ENCODE measurements at regions not wholly inside any gene's neighbourhood (a gene's known extent, or its start where the extent isn't known, plus 50 kb on each side); places are given as distances from the start of the nearest gene placed in this dataset.

- no peaks in the 10 kb centered on the region for H3K4me1 ChIP-seq (ENCODE audit: control insufficient read depth, extremely low read depth, insufficient read depth, low read length)
- no peak for FAIRE-seq
- TF ChIP-seq MYC (IDR thresholded peaks at IDR 0.05; ENCODE audit: low read depth, low read length) (no peak), POLR2A (IDR thresholded peaks at IDR 0.05; ENCODE audit: low read depth, low read length) (no peak), POLR2AphosphoS5 (IDR thresholded peaks at IDR 0.05; ENCODE audit: insufficient read depth, low read depth, low read length) (no peak), JUN (IDR thresholded peaks at IDR 0.05; ENCODE audit: borderline replicate concordance, insufficient read depth, insufficient read length, low read depth) (no peak), CTCF (IDR thresholded peaks at IDR 0.05; ENCODE audit: extremely low read depth in 1 of 2, insufficient read depth in 1 of 2, low read depth in 1 of 2, low read length in 2 of 2) (no peak), FOS (IDR thresholded peaks at IDR 0.05; ENCODE audit: borderline replicate concordance, insufficient read depth, low read length) (no peak)
- no peaks in the 10 kb centered on the region for H3K27me3 ChIP-seq (ENCODE audit: control insufficient read depth in 2 of 2, insufficient read depth in 2 of 2, low read length in 2 of 2)
- no peak overlapping the region for H3K9ac ChIP-seq (replicated peaks; ENCODE audit: extremely low read depth, insufficient read depth, low read length)
- ChIA-PET CTCF (no interaction called here), POLR2A (no interaction called here)
- intact Hi-C loops (cut with micrococcal nuclease) = no loop called here
- H3K4me3 ChIP-seq (replicated peaks in 1 of 3; ENCODE audit: insufficient read depth in 1 of 3, low read depth in 1 of 3, low read length in 3 of 3) = no peak overlapping the region
- DNase-seq (ENCODE audit: low read depth, low spot score) = no peak
- H3K27ac ChIP-seq (ENCODE audit: insufficient read depth, low read depth, low read length) = no peak overlapping the region
- no peak overlapping the region for H2AFZ ChIP-seq (ENCODE audit: low read depth, low read length)
- no peaks in the 10 kb centered on the region for H4K20me1 ChIP-seq (replicated peaks; ENCODE audit: control insufficient read depth, extremely low read depth, insufficient read depth, low read length)
- H3K4me2 ChIP-seq (ENCODE audit: insufficient read depth, low read length) = no peak overlapping the region
- no peaks in the 10 kb centered on the region for H3K36me3 ChIP-seq (ENCODE audit: control insufficient read depth in 2 of 2, extremely low read depth in 1 of 2, insufficient read depth in 2 of 2, low read length in 2 of 2)
- BruUV-seq (replicated peaks) = no TSS peak
- no peaks in the 10 kb centered on the region for H3K9me1 ChIP-seq (replicated peaks; ENCODE audit: control insufficient read depth, extremely low read depth, insufficient read depth, low read length)
- no peaks in the 10 kb centered on the region for H3K9me3 ChIP-seq (replicated peaks; ENCODE audit: control insufficient read depth, insufficient read depth, low read length)
- dilution Hi-C loops (cut with MboI; ENCODE audit: extremely low pct_ligation_motif_present, low sequenced_read_pairs) = no loop called here
- no peaks in the 10 kb centered on the region for H3K79me2 ChIP-seq (ENCODE audit: control insufficient read depth, insufficient read depth, low read length)
Measured at GRCh38 chrY:12610861-12611260, 90.2 kb upstream of the USP9Y start.

GRCh38 chrY:12615733-12616446 is 85.1 kb upstream of the USP9Y start:
- BruUV-seq (replicated peaks) = no TSS peak

More at GRCh38 chrY:12615733-12616446, 85.1 kb upstream of the USP9Y start:
- Histone ChIP-seq H3K9me3 (replicated peaks; ENCODE audit: control insufficient read depth, insufficient read depth, low read length) (no peaks in the 10 kb centered on the region), H2AFZ (ENCODE audit: low read depth, low read length) (no peak overlapping the region), H3K9me1 (replicated peaks; ENCODE audit: control insufficient read depth, extremely low read depth, insufficient read depth, low read length) (no peaks in the 10 kb centered on the region), H3K27ac (ENCODE audit: insufficient read depth, low read depth, low read length) (no peak overlapping the region), H3K36me3 (ENCODE audit: control insufficient read depth in 2 of 2, extremely low read depth in 1 of 2, insufficient read depth in 2 of 2, low read length in 2 of 2) (no peaks in the 10 kb centered on the region), H3K27me3 (ENCODE audit: control insufficient read depth in 2 of 2, insufficient read depth in 2 of 2, low read length in 2 of 2) (no peaks in the 10 kb centered on the region), H3K9ac (replicated peaks; ENCODE audit: extremely low read depth, insufficient read depth, low read length) (no peak overlapping the region), H4K20me1 (replicated peaks; ENCODE audit: control insufficient read depth, extremely low read depth, insufficient read depth, low read length) (no peaks in the 10 kb centered on the region), H3K4me3 (replicated peaks in 1 of 3; ENCODE audit: insufficient read depth in 1 of 3, low read depth in 1 of 3, low read length in 3 of 3) (no peak overlapping the region), H3K4me2 (ENCODE audit: insufficient read depth, low read length) (no peak overlapping the region), H3K4me1 (ENCODE audit: control insufficient read depth, extremely low read depth, insufficient read depth, low read length) (no peaks in the 10 kb centered on the region), H3K79me2 (ENCODE audit: control insufficient read depth, insufficient read depth, low read length) (no peaks in the 10 kb centered on the region)
- FAIRE-seq (no peak), DNase-seq (ENCODE audit: low read depth, low spot score) (no peak)
- dilution Hi-C loops (cut with MboI; ENCODE audit: extremely low pct_ligation_motif_present, low sequenced_read_pairs) (no loop called here), intact Hi-C loops (cut with micrococcal nuclease) (no loop called here)
- POLR2A ChIA-PET = no interaction called here
- TF ChIP-seq EZH2 (IDR thresholded peaks at IDR 0.05; ENCODE audit: borderline replicate concordance, low read depth, low read length, severe bottlenecking) (no peak), MYC (IDR thresholded peaks at IDR 0.05; ENCODE audit: low read depth, low read length) (no peak), CTCF (IDR thresholded peaks at IDR 0.05; ENCODE audit: extremely low read depth in 1 of 2, insufficient read depth in 1 of 2, low read depth in 1 of 2, low read length in 2 of 2) (no peak), FOS (IDR thresholded peaks at IDR 0.05; ENCODE audit: borderline replicate concordance, insufficient read depth, low read length) (no peak), JUN (IDR thresholded peaks at IDR 0.05; ENCODE audit: borderline replicate concordance, insufficient read depth, insufficient read length, low read depth) (no peak), MAX (IDR thresholded peaks at IDR 0.05; ENCODE audit: insufficient read depth, insufficient read length) (no peak), POLR2AphosphoS5 (IDR thresholded peaks at IDR 0.05; ENCODE audit: insufficient read depth, low read depth, low read length) (no peak), POLR2A (IDR thresholded peaks at IDR 0.05; ENCODE audit: low read depth, low read length) (no peak), GATA2 (IDR thresholded peaks at IDR 0.05; ENCODE audit: insufficient read depth, insufficient read length, low read depth, low read length) (no peak)
- CTCF ChIA-PET = no interaction called here

Measured in endothelial cell of umbilical vein (primary cell).